ENCODE measurements at regions not wholly inside any gene's neighbourhood (a gene's known extent, or its start where the extent isn't known, plus 50 kb on each side); places are given as distances from the start of the nearest gene placed in this dataset.

DNA sequence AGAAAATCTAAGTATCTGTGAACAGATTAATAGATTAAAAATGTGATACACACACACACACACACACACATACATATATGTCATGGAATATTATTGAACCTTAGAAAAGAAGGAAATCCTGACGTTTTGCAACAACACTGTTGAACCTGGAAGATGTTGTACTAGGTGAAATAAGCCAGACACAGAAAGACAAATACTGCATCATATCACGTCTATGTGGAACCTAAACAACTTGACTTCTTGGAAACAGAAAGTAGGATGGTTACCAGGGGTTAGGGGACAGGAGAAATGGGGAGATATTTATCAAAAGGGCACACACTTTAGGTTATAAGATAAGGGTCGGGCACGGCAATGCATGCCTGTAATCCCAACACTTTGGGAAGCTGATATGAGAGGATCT, 698.4 kb upstream of the ID2 start:
- DNase-seq (ENCODE audit: low read depth) = no peak
- no peak overlapping the region for H3K4me3 ChIP-seq (ENCODE audit: low read depth, low read length)
- TF ChIP-seq, protein P1, sequence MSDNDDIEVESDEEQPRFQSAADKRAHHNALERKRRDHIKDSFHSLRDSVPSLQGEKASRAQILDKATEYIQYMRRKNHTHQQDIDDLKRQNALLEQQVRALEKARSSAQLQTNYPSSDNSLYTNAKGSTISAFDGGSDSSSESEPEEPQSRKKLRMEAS (IDR thresholded peaks at IDR 0.05; ENCODE audit: low read depth, low read length) = no peak
- no peak for TF ChIP-seq MYC (IDR thresholded peaks at IDR 0.05; ENCODE audit: low read depth, low read length)
- TF ChIP-seq POLR2A (IDR thresholded peaks at IDR 0.05; ENCODE audit: extremely low read depth, insufficient read length) = no peak
- TF ChIP-seq, protein P2, sequence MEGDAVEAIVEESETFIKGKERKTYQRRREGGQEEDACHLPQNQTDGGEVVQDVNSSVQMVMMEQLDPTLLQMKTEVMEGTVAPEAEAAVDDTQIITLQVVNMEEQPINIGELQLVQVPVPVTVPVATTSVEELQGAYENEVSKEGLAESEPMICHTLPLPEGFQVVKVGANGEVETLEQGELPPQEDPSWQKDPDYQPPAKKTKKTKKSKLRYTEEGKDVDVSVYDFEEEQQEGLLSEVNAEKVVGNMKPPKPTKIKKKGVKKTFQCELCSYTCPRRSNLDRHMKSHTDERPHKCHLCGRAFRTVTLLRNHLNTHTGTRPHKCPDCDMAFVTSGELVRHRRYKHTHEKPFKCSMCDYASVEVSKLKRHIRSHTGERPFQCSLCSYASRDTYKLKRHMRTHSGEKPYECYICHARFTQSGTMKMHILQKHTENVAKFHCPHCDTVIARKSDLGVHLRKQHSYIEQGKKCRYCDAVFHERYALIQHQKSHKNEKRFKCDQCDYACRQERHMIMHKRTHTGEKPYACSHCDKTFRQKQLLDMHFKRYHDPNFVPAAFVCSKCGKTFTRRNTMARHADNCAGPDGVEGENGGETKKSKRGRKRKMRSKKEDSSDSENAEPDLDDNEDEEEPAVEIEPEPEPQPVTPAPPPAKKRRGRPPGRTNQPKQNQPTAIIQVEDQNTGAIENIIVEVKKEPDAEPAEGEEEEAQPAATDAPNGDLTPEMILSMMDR (IDR thresholded peaks at IDR 0.05; ENCODE audit: low read depth, low read length) = no peak

DNA sequence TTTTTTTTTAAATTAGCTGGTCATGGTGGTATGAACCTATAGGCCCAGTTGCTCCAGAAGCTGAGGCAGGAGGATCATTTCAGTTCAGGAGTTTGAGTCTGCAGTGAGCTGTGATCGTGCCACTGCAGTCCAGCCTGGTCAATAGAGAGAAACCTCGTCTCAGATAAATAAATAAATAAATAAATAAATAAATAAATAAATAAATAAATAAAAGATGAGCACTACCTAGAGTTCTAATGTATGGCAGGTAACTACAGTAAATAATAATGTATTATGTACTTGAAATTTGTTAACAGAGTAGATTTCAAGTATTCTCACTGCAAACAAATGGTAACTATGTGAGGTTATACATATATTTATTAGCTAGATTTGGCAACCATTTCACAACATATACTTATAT, 697.9 kb upstream of the ID2 start:
- TF ChIP-seq POLR2A (IDR thresholded peaks at IDR 0.05; ENCODE audit: extremely low read depth, insufficient read length) (no peak), MYC (IDR thresholded peaks at IDR 0.05; ENCODE audit: low read depth, low read length) (no peak)
- TF ChIP-seq, protein P2 (IDR thresholded peaks at IDR 0.05; ENCODE audit: low read depth, low read length) = no peak
- TF ChIP-seq, protein P1 (IDR thresholded peaks at IDR 0.05; ENCODE audit: low read depth, low read length) = no peak
- no peak for DNase-seq (ENCODE audit: low read depth)
- no peak overlapping the region for H3K4me3 ChIP-seq (ENCODE audit: low read depth, low read length)

DNA sequence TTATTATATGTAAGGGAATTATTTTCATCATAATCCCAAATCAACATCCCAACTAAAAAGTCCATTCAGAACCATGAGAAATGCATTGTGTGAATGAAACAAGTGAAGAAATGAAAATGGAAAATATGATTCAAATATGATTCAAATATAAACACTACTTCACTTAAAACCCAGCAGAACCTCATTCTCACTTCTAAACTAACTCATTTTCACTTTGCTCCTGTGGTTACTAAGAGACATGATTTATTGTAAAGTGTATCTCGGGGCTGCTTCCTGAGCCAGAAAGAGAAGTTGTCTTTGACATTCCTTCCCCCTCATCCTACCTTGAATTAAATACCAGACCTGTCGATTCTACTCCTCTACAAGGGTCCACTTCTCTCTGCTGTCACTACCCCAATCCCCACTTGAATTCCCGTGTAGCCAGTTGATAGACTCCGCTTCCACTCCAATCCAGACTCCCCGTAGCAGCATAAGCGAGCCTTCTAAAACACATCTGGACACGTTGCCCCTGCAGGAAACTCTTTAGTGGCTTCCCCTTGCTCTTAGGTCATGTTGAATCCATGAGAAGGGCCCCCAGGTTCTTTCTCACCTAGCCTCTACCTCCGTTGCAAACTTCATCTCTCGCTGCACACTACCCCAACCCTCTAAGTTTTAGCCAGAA, 697.0 kb upstream of the ID2 start:
- TF ChIP-seq, protein P2 (IDR thresholded peaks at IDR 0.05; ENCODE audit: low read depth, low read length) = no peak
- no peak for TF ChIP-seq MYC (IDR thresholded peaks at IDR 0.05; ENCODE audit: low read depth, low read length)
- TF ChIP-seq, protein P1 (IDR thresholded peaks at IDR 0.05; ENCODE audit: low read depth, low read length) = no peak
- no peak for TF ChIP-seq POLR2A (IDR thresholded peaks at IDR 0.05; ENCODE audit: extremely low read depth, insufficient read length)
- DNase-seq (ENCODE audit: low read depth) = no peak
- no peak overlapping the region for H3K4me3 ChIP-seq (ENCODE audit: low read depth, low read length)

DNA sequence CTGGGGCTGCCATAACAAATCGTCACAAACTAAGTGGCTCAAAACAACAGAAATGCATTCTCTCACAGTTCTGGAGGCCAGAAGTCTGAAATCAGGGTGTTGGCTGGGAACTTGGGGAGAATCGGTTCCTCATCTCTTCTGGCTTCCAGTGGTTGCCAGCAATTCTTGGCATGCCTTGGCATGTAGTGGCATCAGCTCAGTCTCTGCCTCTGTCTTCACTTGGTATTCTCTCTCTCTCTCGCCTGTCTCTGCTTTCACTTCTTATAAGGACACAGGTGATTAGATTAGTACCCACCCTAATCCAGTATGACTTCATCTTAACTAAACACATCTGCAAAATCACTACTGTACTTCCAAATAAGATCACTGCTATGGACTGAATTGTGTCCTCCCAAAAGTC, 695.4 kb upstream of the ID2 start:
- TF ChIP-seq POLR2A (IDR thresholded peaks at IDR 0.05; ENCODE audit: extremely low read depth, insufficient read length) (no peak), MYC (IDR thresholded peaks at IDR 0.05; ENCODE audit: low read depth, low read length) (no peak)
- TF ChIP-seq, protein P1 (IDR thresholded peaks at IDR 0.05; ENCODE audit: low read depth, low read length) = no peak
- TF ChIP-seq, protein P2 (IDR thresholded peaks at IDR 0.05; ENCODE audit: low read depth, low read length) = no peak
- no peak for DNase-seq (ENCODE audit: low read depth)
- H3K4me3 ChIP-seq (ENCODE audit: low read depth, low read length) = no peak overlapping the region

DNA sequence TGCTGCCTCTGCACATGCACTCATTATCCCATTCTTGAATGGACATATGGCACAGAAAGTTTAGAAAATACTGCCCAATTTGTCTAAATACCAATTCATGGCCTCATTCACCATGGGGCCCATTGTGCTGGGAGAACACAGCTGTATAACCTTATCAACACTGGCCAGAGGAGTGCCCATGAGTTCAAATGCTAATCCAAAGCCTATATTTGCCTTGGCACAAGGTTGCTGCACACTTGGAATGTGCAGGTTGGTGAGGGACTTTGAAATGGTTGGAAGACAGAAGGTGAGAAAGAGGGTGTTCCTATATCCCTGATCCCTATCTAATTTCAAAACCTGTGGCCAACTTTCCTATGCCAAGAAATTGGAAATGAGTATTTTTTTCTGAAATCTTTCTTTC, 693.9 kb upstream of the ID2 start:
- no peak overlapping the region for H3K4me3 ChIP-seq (ENCODE audit: low read depth, low read length)
- TF ChIP-seq, protein P1 (IDR thresholded peaks at IDR 0.05; ENCODE audit: low read depth, low read length) = no peak
- TF ChIP-seq MYC (IDR thresholded peaks at IDR 0.05; ENCODE audit: low read depth, low read length) = no peak
- TF ChIP-seq, protein P2 (IDR thresholded peaks at IDR 0.05; ENCODE audit: low read depth, low read length) = no peak
- no peak for TF ChIP-seq POLR2A (IDR thresholded peaks at IDR 0.05; ENCODE audit: extremely low read depth, insufficient read length)
- no peak for DNase-seq (ENCODE audit: low read depth)

All from NB4 (cell line).